ENCODE measurements at regions not wholly inside any gene's neighbourhood (a gene's known extent, or its start where the extent isn't known, plus 50 kb on each side); places are given as distances from the start of the nearest gene placed in this dataset.

DNA sequence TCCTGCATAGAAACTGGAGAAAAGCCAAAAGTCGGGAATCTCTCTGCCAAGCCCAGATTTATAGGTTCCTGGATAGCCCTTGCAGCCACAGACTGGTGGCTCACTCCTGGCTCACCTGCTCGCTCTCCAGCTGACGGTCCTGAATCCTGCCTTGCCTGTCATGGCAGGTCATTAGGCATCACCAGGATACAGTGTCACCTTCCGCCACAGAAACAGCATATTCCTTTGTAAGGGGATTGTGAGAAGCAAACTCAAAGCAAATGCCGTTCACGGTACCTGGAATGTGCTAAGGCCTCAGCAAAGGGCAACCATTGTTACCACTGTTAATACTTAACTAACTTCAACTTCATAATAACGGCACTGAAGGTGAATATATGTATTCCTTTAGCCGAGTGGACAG is 57.1 kb upstream of the GPR45 start:
- TF ChIP-seq CTCF (conservative IDR thresholded peaks at IDR 0.05; ENCODE audit: low read length) (no peak), EZH2phosphoT487 (IDR thresholded peaks at IDR 0.05; ENCODE audit: borderline replicate concordance) (no peak)
